PC-9 (cell line): ENCODE measurements at regions not wholly inside any gene's neighbourhood (a gene's known extent, or its start where the extent isn't known, plus 50 kb on each side); places are given as distances from the start of the nearest gene placed in this dataset.

Experiments
- EZH2 ChIP-seq: fragments of 200-600 bp; sonication (generic); IDR thresholded peaks from 2 replicates; pipeline ENCODE4 v1.8.0; 2017; ENCODE audit warnings: antibody characterized with exemption, low read depth
- TF ChIP-seq, protein P1 (sequence below): fragments of 200-600 bp; sonication (generic); conservative IDR thresholded peaks from 2 replicates; pipeline ENCODE4 v1.6.1; 2017; ENCODE audit warnings: mixed run types, antibody characterized with exemption, mild to moderate bottlenecking, moderate library complexity

DNA sequence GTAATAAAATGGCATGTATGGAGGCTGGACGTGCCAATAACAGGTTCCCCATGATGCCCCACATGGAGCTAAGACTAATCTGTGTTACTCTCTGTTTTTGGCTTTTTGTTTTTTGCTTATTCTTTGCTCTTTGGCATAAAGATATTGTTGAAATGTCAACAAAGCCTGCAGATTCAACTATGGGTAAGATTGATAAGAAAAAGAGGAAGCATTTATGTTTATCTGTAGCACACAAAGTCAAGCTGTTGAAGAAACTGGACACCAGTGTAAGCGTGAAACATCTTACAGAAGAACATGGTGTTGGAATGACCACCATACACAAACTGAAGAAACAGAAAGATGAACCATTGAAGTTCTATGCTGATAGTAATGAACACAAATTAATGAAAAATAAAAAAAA, 402.7 kb downstream of the LTN1 start:
- TF ChIP-seq, protein P1, sequence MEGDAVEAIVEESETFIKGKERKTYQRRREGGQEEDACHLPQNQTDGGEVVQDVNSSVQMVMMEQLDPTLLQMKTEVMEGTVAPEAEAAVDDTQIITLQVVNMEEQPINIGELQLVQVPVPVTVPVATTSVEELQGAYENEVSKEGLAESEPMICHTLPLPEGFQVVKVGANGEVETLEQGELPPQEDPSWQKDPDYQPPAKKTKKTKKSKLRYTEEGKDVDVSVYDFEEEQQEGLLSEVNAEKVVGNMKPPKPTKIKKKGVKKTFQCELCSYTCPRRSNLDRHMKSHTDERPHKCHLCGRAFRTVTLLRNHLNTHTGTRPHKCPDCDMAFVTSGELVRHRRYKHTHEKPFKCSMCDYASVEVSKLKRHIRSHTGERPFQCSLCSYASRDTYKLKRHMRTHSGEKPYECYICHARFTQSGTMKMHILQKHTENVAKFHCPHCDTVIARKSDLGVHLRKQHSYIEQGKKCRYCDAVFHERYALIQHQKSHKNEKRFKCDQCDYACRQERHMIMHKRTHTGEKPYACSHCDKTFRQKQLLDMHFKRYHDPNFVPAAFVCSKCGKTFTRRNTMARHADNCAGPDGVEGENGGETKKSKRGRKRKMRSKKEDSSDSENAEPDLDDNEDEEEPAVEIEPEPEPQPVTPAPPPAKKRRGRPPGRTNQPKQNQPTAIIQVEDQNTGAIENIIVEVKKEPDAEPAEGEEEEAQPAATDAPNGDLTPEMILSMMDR = no peak
- TF ChIP-seq EZH2 = no peak
